NCI-H748 (cell line): ENCODE measurements at regions not wholly inside any gene's neighbourhood (a gene's known extent, or its start where the extent isn't known, plus 50 kb on each side); places are given as distances from the start of the nearest gene placed in this dataset.

Source experiments
- DNase-seq: peaks from one replicate; lab custom pipeline; 2025; ENCODE audit not compliant: unreplicated experiment; lab: John Stamatoyannopoulos, UW

DNA sequence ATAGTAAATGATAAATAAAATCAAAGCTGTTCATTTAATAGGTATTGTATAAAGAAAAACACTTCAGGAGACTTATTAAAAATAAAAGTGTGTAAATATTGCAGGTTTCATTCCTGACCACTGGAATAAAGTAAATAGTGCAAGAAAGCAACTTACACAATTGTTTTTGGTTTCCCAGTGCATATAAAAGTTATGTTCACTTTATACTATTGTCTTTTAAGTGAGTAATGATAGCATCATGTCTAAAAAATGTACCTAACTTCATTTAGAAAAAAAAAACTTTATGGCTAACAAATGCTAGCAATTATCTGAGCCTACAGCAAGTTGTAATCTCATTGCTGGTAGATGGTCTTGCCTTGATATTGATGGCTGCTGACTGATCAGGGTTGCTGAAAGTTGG lies 726.6 kb upstream of the POU3F2 start:
- DNase-seq, result no peak

DNA sequence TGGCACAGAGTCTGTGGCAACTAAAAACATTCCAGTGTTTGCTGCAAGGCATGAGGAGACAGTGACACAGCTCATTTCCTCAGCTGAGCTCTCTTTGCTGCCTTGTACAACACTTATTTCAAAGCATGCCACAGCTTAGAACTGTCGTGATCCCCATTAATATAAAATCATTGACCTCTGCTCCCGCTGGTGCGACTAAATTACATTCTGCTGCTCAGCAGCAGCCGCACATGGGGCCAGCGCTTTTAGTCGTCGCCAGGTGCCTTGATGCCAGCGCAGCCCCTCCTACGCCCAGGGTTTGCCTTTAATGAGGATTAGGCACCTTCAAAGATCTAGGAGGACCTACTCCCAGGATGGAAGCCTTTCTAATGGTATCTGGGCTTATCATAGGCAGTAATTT lies 717.9 kb upstream of the POU3F2 start:
- no peak for DNase-seq

DNA sequence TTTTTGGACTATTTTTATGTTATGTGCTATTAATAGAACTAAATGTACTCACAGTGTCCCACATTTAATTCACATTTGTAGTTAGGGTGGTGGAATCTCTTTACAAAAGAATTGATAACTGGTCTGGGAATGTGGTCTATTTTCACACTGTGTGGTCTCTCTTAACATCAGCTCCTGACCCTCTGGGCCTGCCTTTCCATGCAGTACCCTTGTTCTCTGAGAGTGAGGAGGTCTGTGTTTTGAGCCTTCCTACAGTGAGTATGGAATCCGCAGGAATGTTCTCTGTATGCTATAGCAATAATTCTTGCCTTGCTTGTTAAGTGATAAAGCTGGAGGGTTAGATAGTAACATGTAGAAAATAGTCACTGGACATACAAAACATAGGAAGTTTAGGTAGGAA lies 717.3 kb upstream of the POU3F2 start:
- DNase-seq, result no peak

DNA sequence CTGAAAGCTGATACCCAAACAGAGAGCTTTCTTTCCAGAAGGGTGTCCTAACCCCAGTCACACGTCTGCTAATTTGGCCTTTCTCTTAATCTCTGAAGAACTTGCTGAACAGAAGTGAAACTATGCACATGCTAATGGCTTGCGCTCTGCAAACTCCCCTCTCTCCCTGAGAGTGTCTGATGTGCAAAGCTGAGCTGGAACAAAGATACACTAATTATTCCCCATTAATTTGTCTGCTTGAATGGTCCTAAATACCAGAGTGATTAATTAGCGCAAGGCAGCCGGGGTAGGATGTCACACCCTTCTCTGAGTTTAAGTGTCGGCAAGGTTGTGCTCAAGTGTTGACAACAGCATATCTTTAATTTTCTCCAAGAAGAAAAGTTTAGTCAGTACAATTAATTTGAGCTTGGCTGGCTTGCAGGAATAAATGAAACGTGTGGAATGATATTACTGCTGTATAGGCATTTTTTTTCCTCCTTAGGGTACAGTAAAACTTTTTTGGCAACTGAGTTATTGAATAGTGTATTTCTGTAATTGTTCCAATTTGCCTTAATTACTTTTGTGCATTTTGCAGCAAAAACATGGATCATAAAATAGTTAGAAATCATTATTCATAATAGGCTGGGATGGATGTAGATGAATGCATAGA lies 715.9 kb upstream of the POU3F2 start:
- DNase-seq, result no peak

DNA sequence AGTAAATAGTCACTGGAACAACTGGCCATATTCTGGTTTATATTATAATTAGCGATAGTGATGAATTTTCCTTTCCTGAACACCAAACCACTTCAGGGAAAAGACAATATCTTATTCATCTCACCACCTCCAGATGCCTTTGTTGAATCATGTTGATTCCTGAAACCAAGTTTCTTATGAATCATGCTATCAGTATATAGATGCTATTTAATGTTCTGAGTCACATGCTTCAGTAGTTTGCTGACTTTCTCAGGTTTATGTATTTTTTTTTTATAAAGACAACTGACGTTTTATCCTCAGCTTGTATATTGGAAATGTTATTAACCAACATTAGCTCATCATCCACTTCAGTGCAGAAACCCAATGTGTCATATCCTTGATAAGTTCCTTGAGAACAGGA lies 710.2 kb upstream of the POU3F2 start:
- DNase-seq, result no peak

DNA sequence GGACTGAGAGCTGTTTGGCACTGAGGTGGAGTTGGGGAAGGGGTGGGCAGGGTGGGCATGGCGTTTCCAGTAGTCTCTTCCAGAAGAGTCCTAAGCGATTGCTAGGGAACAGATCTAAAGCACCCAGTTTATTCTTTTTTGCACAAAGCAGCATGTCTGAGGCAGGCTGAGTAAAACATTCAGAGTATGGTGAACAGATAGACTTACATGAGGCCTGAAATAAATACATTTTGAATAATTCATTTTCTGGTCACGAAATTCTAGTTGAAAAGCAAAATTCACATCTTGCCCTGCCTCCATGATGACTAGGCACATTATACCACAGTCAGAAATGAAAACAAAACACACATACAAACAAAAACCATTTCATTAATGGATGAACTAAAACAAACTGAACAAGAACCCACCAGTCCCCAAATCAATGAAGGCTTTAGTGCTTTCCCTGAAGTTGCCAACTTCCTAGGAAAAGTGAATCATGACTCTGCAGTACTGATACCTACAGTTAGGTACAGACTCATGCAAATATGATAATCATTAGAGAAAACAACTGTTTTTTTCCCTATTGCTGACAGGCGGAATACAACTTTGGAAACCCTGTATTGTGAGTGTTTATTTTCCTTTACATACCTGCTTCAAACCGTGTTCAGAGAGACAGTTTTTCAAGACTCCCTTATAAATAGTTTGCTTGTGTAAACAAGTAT lies 702.9 kb upstream of the POU3F2 start:
- no peak for DNase-seq

DNA sequence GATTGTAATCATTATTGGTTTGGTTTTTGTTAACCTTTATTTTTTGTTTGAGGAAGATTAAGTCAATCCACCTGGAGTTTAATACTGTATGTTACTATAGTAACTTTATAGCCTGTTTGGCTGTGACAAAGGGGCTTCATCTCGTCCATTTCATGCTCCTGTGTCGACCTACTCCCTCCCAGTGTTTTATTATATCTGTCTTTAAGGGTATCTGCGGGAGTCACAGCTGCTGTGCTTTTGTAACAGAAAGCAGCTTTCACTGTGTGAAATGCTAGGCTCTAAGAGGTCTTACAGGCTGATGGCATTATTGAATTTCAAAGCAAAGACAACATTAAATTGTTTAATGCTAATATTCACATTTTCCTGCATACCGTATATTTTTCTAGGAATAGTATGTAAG lies 698.0 kb upstream of the POU3F2 start:
- peak; percentile 91 for DNase-seq

DNA sequence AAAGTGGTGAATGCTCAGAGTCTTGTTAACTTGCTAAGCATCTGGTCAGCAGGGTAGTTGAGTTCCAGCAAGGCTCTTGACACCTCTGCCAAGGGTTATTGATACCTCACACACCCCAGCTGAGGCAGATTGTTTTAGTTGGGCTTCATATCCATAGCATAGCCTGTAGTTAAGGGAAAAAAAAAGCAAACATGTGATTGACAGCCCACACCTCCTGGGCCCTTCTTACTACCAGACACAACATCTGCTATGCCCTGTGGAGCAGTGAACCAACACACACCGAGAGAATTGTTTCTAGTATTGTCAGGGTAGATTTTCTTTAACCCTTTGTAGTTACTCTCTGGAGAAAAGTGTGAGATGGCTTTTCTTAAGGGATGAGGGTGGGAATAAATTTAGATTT lies 697.0 kb upstream of the POU3F2 start:
- DNase-seq, result peak; percentile 85

DNA sequence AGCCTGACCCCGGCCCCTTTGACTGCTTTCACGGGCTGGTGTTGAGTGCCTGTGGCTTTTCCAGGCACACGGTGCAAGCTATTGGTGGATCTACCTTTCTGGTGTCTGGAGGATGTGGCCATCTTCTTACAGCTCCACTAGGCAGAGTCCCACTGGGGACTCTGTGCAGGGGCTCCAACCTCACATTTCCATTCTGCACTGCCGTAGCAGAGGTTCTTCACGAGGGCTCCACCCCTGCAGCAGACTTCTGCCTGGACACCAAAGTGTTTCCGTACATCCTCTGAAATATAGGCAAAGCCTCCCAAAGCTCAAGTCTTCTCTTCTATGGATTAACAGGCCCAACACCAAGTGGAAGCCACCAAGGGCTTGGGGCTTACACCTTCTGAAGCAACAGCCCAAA lies 691.5 kb upstream of the POU3F2 start:
- DNase-seq, result no peak

DNA sequence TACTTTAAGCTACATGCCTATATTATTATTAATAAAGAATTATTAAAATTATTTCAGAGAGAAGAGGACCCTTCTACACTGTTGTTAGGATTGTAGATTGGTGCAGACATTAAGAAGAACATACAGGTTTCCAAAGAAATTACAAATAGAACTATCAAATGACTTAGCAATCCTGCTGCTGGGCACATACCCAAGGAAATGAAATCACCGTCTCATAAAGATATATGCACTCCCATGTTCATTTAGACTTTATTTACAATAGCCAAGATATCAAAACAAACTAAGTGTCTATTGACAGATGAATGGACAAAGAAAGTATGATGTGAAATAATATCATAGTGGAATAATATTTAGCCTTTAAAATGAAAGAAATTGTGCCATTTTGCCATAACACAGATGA lies 687.7 kb upstream of the POU3F2 start:
- DNase-seq, result no peak

DNA sequence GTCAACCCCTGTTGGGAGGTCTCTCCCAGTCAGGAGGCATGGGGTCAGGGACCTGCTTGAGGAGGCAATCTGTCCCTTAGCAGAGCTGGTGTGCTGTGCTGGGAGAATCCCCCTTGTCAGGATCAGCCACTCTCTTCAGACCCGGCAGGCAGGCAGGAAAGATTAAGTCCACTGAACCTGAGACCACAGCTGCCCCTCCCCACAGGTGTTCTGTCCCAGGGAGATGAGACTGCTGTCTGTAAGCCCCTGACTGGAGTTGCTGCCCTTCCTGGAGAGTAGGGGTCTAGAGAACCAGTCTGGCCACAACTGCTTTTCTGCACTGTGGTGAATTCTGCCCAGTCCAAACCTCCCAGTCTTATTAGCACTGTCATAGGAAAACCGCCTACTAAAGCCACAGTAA lies 677.8 kb upstream of the POU3F2 start:
- no peak for DNase-seq

DNA sequence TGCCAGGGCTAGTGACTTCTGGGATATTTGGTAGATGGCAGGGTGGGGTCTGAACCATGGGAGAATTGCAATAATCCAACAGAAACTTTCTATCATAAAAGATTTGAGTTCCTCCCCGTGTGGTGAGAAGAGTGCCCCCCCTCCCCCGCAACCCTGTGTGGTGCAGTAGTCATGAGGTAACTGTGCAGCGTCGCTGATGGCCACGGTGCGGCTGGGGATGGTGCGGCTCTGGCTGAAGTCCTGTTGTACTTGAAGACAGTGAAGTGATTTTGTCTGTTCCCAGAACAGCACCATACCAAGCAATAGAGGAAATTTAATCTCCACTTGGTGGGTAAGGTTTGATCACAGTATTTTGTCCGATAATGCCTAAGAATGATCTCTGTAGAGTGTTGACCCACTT lies 654.8 kb upstream of the POU3F2 start:
- DNase-seq, result no peak

DNA sequence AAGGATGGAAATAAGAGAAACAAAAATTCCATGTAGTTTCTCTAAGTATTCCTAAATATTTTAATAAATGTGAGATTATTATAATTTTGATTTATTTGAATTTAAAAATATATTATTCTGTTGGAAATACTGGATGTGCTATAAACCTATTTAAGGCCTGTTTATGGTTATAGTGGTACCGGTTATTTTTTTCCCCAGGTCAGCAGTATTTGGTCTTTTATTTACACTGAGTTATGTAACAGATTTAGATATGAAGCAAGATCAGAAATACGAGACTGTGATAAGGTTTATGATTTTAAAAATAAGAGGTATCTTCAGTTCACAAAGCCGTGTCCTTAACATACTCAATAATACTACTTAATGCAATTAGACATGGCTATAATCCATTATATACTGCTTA lies 634.3 kb upstream of the POU3F2 start:
- DNase-seq, result no peak

DNA sequence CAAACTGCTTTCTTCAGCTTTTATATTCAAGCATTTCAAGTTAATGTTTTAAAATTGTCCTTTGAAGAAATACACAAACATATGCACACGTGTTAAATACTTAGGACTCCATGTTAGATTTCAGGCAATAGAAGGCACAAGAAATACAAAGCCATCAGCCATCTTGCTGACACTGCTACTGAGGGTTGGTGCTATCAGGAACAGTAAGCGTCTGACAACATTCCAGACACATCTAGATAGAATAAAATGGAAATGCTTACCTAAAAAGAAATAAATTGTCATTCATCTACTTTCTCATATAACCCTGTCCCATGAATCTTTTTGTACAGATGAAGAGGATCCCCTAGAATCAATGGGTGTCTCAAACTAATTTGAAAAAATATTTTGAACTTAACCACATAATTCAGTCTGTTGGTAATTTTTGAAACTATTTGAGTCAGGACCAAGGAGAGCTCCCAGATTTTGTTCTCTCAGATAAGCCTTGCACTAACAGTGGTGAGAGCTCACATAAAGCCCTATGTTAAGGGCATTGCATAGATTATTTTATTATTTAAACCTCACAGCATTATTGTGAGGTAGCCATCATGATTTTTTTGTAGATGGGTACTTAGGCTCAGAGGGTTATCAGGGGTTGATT lies 631.1 kb upstream of the POU3F2 start:
- DNase-seq, result no peak

DNA sequence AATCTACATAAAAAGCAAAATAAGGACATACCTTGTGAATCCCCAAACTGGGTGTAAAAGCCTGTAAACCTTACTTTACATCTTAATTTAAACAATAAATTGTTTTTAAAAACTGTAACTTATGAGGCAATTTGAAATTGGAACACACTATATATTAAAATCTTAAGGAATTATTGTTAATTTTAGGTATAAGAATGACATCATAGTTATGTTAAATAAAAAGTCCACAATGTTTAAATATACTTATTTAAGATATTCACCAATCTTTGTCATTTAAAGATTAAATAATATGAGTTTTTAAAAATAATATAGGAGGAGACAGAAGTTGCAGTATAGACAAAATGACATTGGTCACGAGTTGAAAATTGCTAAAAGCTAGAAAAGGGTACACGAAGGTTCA lies 621.9 kb upstream of the POU3F2 start:
- DNase-seq, result no peak

DNA sequence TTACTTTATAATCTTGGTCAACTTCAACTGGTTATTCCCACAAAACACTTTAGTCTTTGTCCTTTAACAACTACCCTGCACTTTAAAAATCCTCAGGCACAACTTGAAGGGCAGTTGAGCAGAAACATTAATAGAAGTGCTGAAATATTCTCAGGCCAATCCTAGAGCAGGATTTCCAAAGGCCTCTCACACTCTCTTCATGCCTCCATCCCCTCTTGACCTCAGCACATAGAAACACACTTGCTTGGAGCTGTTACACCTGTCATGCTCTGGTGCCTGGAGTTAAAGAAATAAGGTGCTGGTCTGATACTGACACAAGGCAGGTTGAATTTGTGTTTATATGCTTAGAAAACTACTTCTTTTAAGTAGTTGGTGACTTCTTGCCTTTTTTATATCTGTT lies 618.8 kb upstream of the POU3F2 start:
- DNase-seq, result no peak

DNA sequence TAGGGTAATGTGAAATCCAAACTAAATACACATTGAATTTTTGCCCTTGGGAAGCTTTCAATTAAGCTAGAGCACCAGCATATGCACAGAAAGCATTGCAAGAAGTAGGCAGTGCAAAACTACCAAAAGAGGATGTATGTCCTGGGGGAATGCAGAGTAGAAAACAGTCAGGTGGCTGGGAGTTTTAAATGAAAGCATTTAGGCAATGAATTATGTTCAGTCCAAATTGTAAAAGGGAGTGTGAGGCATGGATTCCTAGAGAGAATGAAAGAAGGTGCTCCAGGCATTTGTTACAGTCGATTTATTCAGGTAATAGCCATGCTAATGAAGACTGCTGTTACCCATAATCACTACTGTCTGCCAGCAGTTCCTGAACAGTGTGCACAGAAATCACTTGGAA lies 604.1 kb upstream of the POU3F2 start:
- no peak for DNase-seq

DNA sequence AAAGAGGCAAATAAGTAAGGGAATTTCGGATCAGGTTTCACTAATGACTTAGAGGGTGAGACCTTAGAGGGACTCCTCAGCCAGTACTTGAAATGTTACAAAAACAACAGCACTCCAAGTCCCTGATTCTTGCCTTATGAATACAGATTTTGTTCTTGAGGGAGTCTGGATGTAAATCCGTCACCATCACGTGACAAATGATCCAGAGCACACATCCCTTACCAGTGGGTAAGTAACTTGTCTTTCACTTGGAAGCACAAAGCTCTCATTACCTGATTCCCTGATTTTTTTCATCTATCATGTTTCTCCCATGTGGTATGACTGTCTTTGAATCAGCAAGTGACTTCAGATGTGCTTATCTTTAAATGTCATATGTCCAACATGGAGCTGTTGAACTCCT lies 595.3 kb upstream of the POU3F2 start:
- no peak for DNase-seq

DNA sequence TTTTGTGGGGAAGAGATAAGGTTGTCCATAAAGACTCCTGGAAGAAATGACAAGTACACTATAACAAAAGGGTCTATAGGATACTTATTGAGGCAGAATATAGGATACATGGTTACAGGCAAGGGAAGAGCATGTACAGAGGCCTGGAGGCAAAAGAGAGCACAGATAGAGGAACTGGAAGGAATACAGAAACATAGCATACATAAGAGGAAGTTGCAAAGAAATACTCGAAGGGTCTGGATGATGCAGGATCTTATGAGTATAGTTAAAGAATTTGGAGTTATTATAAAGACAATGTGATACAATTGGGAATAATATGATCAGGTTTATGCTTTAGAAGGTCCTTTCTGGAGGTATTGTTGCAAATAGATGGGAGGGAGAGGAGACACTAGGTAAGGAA lies 592.7 kb upstream of the POU3F2 start:
- DNase-seq, result no peak

DNA sequence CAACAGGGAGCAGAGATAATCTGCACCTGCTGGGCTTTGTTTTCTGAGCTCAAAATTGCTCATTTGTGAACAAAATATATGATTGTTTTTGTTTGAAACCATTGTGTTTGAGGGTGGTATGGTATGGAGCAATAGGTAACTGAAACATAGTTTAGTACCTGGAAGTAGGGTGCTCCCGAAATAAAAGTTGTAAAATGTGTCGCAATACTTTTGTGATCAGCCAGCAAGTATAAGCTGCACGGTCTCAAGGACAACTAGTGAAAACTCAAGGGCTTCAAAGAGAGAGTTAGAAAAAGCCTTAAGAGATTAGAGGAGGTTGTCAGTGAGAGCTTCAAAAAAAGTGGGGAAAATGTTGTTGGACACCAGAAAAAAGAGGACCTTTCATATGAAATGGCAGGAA lies 579.8 kb upstream of the POU3F2 start:
- no peak for DNase-seq

DNA sequence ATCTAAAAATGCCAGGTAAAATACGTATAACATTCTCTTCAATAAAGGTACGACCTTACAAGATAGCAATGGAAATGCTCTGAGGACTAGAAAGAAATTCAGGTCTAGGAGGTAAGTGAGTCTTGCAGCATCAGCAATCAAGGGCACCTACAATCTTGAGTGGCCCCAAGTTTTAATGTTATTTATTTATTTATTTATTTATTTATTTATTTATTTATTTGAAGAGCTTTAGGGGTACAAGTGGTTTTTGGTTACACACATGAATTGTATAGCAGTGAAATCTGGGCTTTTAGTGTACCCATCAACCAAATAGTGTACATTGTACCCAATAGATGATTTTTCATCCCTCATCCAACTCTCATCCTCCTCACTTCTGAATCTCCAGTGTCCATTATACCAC lies 574.0 kb upstream of the POU3F2 start:
- no peak for DNase-seq

DNA sequence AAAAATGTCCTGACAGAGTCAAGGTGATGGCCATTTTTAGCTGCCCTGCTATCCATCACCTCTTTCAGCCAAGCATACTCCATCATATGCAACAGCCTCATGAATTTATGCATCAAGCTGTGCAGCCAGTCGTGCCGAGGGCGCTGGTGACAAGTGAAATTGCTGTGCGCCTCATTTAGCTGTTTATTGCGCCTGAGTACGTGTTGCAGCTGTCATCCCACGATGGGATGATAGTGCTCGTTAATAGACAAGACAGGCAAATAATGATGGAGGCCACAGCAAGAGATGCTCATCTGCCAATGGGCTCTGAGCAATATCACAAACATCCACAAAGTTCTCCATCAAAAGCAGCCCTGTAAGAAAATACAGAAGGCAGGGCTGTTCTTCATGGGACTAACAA lies 562.3 kb upstream of the POU3F2 start:
- DNase-seq, result peak; percentile 95

DNA sequence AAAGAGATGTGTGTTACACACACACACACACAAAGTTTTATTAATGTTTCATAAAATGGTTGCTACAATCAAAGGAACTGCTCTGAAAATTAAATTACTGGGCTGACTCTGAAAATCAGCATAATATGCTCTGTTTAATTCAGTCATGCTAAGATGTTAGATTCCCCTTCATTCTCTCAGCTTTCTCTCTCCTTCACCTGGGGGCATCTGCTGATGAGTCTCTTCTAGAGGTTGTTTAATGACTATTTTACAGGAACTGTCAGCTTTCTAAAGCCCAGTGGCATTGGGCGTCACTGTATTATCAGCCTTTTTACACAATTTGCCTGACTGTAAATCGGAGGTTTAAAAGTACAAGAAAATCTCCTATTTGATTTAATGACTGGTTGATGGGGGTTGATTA lies 559.7 kb upstream of the POU3F2 start:
- no peak for DNase-seq
